ENCODE measurements at regions not wholly inside any gene's neighbourhood (a gene's known extent, or its start where the extent isn't known, plus 50 kb on each side); places are given as distances from the start of the nearest gene placed in this dataset.

DNA sequence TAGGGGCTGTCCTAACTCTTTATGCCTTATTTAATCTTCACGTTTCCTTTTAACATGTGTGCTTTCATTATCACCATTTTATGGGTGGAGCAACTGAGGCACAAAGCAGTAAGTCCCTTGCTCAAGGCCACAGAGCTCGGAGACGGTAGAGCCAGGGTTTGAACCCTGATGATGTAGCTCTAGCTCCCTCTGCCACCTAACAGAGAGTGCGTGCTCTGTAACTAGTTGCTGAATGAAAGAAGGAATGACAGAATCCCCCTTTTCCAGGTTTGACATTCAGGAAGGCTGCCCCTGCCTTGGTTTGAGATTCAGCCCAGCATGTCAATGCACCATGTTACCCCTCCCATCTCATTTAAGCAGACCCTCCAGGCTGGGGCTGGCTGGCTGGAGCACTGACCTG lies 193.3 kb upstream of the NAV2 start:
- TF ChIP-seq CTCF (IDR thresholded peaks at IDR 0.05) (no peak), POLR2A (IDR thresholded peaks at IDR 0.05) (no peak), POLR2AphosphoS5 (IDR thresholded peaks at IDR 0.05) (no peak)

All from prostate gland (tissue), 2 donors.